ENCODE measurements at regions not wholly inside any gene's neighbourhood (a gene's known extent, or its start where the extent isn't known, plus 50 kb on each side); places are given as distances from the start of the nearest gene placed in this dataset.

DNA sequence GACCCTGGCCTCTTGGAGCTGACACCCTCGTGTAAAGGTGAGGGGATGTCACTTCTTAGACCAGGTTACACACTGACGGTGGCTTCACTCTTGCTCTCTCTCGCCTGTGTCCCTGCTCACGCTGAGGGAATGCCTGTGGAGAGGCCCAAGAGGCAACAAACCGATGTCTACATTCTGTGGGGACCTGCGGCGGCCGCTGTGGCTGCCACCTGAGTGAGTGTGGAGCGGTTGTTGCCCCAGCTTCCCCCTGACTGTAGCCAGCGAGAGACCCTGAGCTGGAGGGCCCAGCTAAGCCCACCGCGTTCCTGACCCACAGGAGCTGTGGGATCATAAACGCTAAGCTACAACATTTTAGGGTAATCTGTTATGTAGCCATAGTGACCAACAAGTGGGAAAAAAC, 55.7 kb upstream of the ASAP2 start (continued):
- TF ChIP-seq RFX5 (IDR thresholded peaks at IDR 0.05; ENCODE audit: borderline replicate concordance, low read depth, low read length), result no peak
- no peak for TF ChIP-seq EZH2 (IDR thresholded peaks at IDR 0.05; ENCODE audit: low read depth, low read length, severe bottlenecking)
- no peak for TF ChIP-seq EGR1 (IDR thresholded peaks at IDR 0.05; ENCODE audit: borderline replicate concordance, low read depth, low read length)
- TF ChIP-seq RAD21 (IDR thresholded peaks at IDR 0.05 in 1 of 2, conservative IDR thresholded peaks at IDR 0.05 in 1 of 2; ENCODE audit: low read depth in 2 of 2, low read length in 2 of 2), result no peak
- no peak for TF ChIP-seq SIRT6 (IDR thresholded peaks at IDR 0.05; ENCODE audit: low read length)
- TF ChIP-seq SIN3A (conservative IDR thresholded peaks at IDR 0.05 in 1 of 2, IDR thresholded peaks at IDR 0.05 in 1 of 2; ENCODE audit: low read depth in 1 of 2, low read length in 2 of 2), result no peak

Measured in H1 (cell line).